HepG2 (cell line): ENCODE measurements at regions not wholly inside any gene's neighbourhood (a gene's known extent, or its start where the extent isn't known, plus 50 kb on each side); places are given as distances from the start of the nearest gene placed in this dataset.

Experiments used
- ATAC-seq: fragments of 200-7000 bp; cut with Tn5 transposase; 3 replicates; pipeline ENCODE4 v1.9.1; 2020; ENCODE audit warnings: mild to moderate bottlenecking, moderate library complexity
- BruUV-seq: library from RNA; stranded (reverse); fragments of 400-500 nt; replicated peaks from 2 replicates; lab custom pipeline; 2021; lab: Mats Ljungman, UMichigan
- CTCF ChIA-PET: fragments of 300-600 bp; formaldehyde crosslinking; extraction: SDS; loops from one replicate; lab custom pipeline; 2021; ENCODE audit warnings: low total read pairs, inconsistent platforms, low intra/inter-chr PET ratio; lab: Yijun Ruan, JAX
- POLR2A ChIA-PET: fragments of 350-600 bp; sonication (Branson Sonifier 250); formaldehyde crosslinking; loops from one replicate; lab custom pipeline; 2020; ENCODE audit warnings: antibody characterized with exemption, inconsistent platforms; lab: Yijun Ruan, JAX
- DNase-seq: peaks from one replicate; pipeline ENCODE4 v3.0.0-alpha.2; 2015; ENCODE audit warnings: low spot score
- FAIRE-seq: peaks from 3 replicates; lab custom pipeline; 2011; peaks lifted over from hg19 to GRCh38; lab: Jason Lieb, UNC
- H2AFZ ChIP-seq: one replicate; pipeline ENCODE4 v1.6.1; 2011; ENCODE audit warnings: low read length, inconsistent platforms
- H3K27ac ChIP-seq: fragments of 300-600 bp; 3 replicates; pipeline ENCODE4 v1.8.0; 2011; ENCODE audit warnings: mixed run types, mild to moderate bottlenecking, mixed read lengths, low read length, inconsistent platforms; ENCODE audit not compliant: insufficient read depth; ENCODE audit errors: extremely low read length
- H3K27me3 ChIP-seq, 2 experiments: fragments of 200-600 bp in 1 of 2; 2 replicates in 1 of 2; 3 replicates in 1 of 2; pipeline versions ENCODE4 v1.6.0 to v1.8.0; 2011; ENCODE audit warnings: low read length in 2 of 2, mild to moderate bottlenecking in 2 of 2, moderate library complexity in 2 of 2, inconsistent platforms in 1 of 2; ENCODE audit not compliant: insufficient read depth in 2 of 2, control insufficient read depth in 1 of 2
- H3K36me3 ChIP-seq, 2 experiments: fragments of 200-600 bp in 1 of 2; replicated peaks in 1 of 2; 2 replicates in 1 of 2; 3 replicates in 1 of 2; pipeline versions ENCODE4 v1.5.1 to v1.8.0; 2011; ENCODE audit warnings: low read length in 2 of 2, inconsistent platforms in 1 of 2; ENCODE audit not compliant: insufficient read depth in 2 of 2, control insufficient read depth in 1 of 2
- H3K4me1 ChIP-seq: 2 replicates; pipeline ENCODE4 v1.5.1; 2012; ENCODE audit warnings: low read length, inconsistent platforms; ENCODE audit not compliant: insufficient read depth
- H3K4me2 ChIP-seq: 2 replicates; pipeline ENCODE4 v1.6.0; 2011; ENCODE audit warnings: low read depth, low read length, inconsistent platforms
- H3K4me3 ChIP-seq, 3 experiments: fragments of 200-600 bp in 1 of 3; sonication (generic), shearing (Covaris generic) in 1 of 3; replicated peaks in 1 of 3; 2 replicates each; pipeline ENCODE4 v1.5.1; 2011 to 2016; ENCODE audit warnings: low read length in 3 of 3, inconsistent platforms in 2 of 3, low read depth in 2 of 3, mild to moderate bottlenecking in 2 of 3, control low read depth in 1 of 3, mixed read lengths in 1 of 3; ENCODE audit not compliant: insufficient read depth in 1 of 3
- H3K79me2 ChIP-seq: one replicate; pipeline ENCODE4 v1.6.1; 2011; ENCODE audit warnings: low read length, inconsistent platforms; ENCODE audit not compliant: insufficient read depth
- H3K9ac ChIP-seq: 2 replicates; pipeline ENCODE4 v1.6.0; 2011; ENCODE audit warnings: mild to moderate bottlenecking, low read depth, low read length, inconsistent platforms; ENCODE audit not compliant: insufficient read depth
- H3K9me3 ChIP-seq: 2 replicates; pipeline ENCODE4 v1.5.1; 2012; ENCODE audit warnings: mild to moderate bottlenecking, low read length
- H4K20me1 ChIP-seq: 2 replicates; pipeline ENCODE4 v1.6.0; 2011; ENCODE audit warnings: inconsistent platforms, mild to moderate bottlenecking, low read length, moderate library complexity; ENCODE audit not compliant: insufficient read depth
- AFF4 ChIP-seq: sonication (generic); formaldehyde crosslinking; IDR thresholded peaks from 2 replicates; pipeline ENCODE4 v1.4.0; 2020; ENCODE audit warnings: missing genetic modification reagents
- ATF1 ChIP-seq: IDR thresholded peaks from 2 replicates; pipeline ENCODE4 v1.6.1; 2016; ENCODE audit warnings: mild to moderate bottlenecking, control low read depth
- GPN1 ChIP-seq: sonication (generic); formaldehyde crosslinking; IDR thresholded peaks from 2 replicates; pipeline ENCODE4 v1.5.1; 2020; ENCODE audit warnings: missing genetic modification reagents, borderline replicate concordance
- NPAS2 ChIP-seq: sonication (generic); formaldehyde crosslinking; IDR thresholded peaks from 2 replicates; pipeline ENCODE4 v1.8.0; 2022; ENCODE audit warnings: mild to moderate bottlenecking, missing genetic modification reagents, borderline replicate concordance
- TCF12 ChIP-seq, 2 experiments: fragments of 450-650 bp in 1 of 2; sonication (generic) in 1 of 2; formaldehyde crosslinking in 1 of 2; IDR thresholded peaks; 2 replicates each; pipeline versions ENCODE4 v1.6.1 to v1.8.0; 2017 to 2022; ENCODE audit warnings: antibody characterized with exemption in 1 of 2, mild to moderate bottlenecking in 1 of 2, missing genetic modification reagents in 1 of 2, moderate library complexity in 1 of 2
- ZBTB21 ChIP-seq: sonication (generic); formaldehyde crosslinking; IDR thresholded peaks from 2 replicates; pipeline ENCODE4 v1.4.0; 2020; ENCODE audit warnings: missing genetic modification reagents
- ZKSCAN8 ChIP-seq: IDR thresholded peaks from 2 replicates; pipeline ENCODE4 v1.6.1; 2016; ENCODE audit warnings: borderline replicate concordance, missing genetic modification reagents, missing compliant biosample characterization
- ZNF572 ChIP-seq: sonication (generic); formaldehyde crosslinking; IDR thresholded peaks from 2 replicates; pipeline ENCODE4 v1.5.1; 2020; ENCODE audit warnings: mild to moderate bottlenecking, missing genetic modification reagents
- WGBS: methylation state at CpG from one replicate; pipeline ENCODE4 v1.1.6; 2017; ENCODE audit warnings: low lambda C conversion rate; 5-methylcytosine and 5-hydroxymethylcytosine counted together
- in situ Hi-C: cut with HindIII; loops from 2 replicates; pipeline ENCODE4 v1.10.0; 2017; ENCODE audit warnings: low pct_unique_long_range_greater_than_20kb; ENCODE audit not compliant: extremely low pct_ligation_motif_present
- intact Hi-C: fragments of 100-400 bp; cut with micrococcal nuclease; formaldehyde crosslinking; loops from one replicate; pipeline ENCODE4 v1.10.0; 2022; ENCODE audit not compliant: unreplicated experiment

- Histone ChIP-seq H3K4me2 (no peak overlapping the region), H3K9me3 (no peaks in the 10 kb centered on the region), H3K27ac (no peak overlapping the region), H3K9ac (no peak overlapping the region), H3K36me3 (no peaks in the 10 kb centered on the region)
- no TSS peak for BruUV-seq
- FAIRE-seq (no peak), ATAC-seq (no peak)
- TF ChIP-seq AFF4 (CRISPR knock-in tag) (no peak), ZBTB21 (no peak), GPN1 (CRISPR knock-in tag) (no peak), NPAS2 (CRISPR knock-in tag) (no peak), ZNF572 (CRISPR knock-in tag) (no peak), ATF1 (CRISPR knock-in tag) (no peak), ZKSCAN8 (CRISPR knock-in tag) (no peak), TCF12 (IDR thresholded peaks at IDR 0.05) (no peak), TCF12 (CRISPR knock-in tag; IDR thresholded peaks at IDR 0.05) (no peak)
- TF ChIP-seq, all 625 proteins: peak for 0
- ChIA-PET POLR2A (interaction anchor here (0.6 kb wide), 1 partner anchor 1063 kb away, joined by 3 read pairs; no protein-coding TSS in a partner anchor), CTCF (no interaction called here)
- Histone ChIP-seq H3K79me2 (no peaks in the 10 kb centered on the region), H3K4me1 (peaks cover 20% of the 10 kb centered on the region), H4K20me1 (no peaks in the 10 kb centered on the region), H3K4me3 (no peak overlapping the region), H2AFZ (no peak overlapping the region), H3K27me3 (no peaks in the 10 kb centered on the region)
- 62% methylated on average over 2 of the region's 2 CpGs for WGBS
- no peak for DNase-seq
- in situ Hi-C loops (no loop called here), intact Hi-C loops (no loop called here)
These were observed 143.1 kb downstream of the ACTBL2 start for GRCh38 chr5:57339521-57339920.
